ENCODE measurements at regions not wholly inside any gene's neighbourhood (a gene's known extent, or its start where the extent isn't known, plus 50 kb on each side); places are given as distances from the start of the nearest gene placed in this dataset.
"Not testable (repeated sequence)": the region's sequence is repeated elsewhere in the genome, so short reads cannot be mapped to it uniquely, and the experiment has no call there.

DNA sequence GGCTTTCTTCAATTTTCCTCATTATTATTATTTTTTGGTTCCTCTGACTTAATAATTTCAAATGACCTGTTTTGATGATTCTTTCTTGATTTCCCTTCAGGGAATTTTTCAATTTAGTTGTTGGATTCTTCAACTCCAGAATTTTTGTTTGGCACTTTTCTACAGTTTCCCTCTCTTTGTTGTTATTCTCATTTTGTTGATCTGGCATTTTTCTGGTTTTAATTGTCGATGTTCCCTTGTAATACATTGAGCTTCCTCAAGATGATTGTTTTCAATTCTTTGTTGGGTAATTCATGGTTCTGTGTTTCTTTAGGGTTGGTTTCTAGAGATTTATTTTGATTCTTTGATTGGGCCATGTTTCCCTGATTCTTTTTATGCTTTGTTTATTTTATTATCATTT, 67.8 kb upstream of the DNAJC1 start:
- DNase-seq, result no peak

DNA sequence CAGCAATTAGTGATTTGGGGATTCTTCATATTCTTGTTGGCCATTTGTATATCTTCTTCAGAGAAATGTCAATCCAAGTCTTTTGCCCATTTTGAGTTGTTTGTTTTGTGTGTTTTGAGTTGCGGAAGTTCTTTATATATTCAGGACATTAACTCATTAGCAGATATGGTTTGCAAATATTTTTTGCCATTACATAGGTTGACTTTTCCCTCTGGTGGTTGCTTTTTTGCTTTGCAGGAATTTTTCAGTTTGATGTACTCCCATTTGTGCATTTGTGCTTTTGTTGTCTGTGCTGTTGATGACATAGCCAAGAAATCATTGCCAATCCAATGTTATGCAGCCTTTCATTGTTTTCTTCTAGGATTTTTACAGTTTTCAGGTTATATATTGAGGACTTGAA, 63.6 kb upstream of the DNAJC1 start:
- DNase-seq, result no peak

DNA sequence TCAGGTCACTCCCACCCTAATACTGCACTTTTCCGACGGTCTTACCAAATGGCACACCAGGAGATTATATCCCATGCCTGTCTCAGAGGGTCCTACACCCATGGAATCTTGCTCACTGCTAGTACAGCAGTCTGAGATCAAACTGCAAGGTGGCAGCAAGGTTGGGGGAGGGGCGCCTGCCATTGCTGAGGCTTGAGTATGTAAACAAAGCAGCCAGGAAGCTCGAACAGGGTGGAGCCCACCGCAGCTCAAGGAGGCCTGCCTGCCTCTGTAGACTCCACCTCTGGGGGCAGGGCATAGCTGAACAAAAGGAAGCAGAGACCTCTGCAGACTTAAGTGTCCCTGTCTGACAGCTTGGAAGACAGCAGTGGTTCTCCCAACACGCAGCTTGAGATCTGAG, 57.5 kb upstream of the DNAJC1 start:
- not testable (repeated sequence) for DNase-seq

DNA sequence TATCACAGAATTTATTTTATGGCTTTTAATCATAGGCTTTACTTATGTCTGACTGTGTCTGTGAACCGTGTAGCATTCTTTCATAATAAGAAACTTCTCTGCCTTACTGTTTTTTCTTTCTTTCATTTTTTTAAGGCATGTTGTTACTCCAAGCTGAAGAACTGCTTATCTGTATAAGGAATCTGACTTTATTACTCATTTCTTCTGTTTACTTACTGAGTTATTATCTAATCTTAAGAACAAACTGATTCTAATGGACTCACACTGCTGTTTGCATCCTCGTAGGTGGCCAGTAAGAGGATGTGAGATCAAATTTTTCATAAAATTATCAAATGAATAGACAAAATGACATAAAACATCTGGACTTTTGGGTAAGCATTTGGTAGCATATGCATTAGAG, 54.7 kb upstream of the DNAJC1 start:
- no peak for DNase-seq

DNA sequence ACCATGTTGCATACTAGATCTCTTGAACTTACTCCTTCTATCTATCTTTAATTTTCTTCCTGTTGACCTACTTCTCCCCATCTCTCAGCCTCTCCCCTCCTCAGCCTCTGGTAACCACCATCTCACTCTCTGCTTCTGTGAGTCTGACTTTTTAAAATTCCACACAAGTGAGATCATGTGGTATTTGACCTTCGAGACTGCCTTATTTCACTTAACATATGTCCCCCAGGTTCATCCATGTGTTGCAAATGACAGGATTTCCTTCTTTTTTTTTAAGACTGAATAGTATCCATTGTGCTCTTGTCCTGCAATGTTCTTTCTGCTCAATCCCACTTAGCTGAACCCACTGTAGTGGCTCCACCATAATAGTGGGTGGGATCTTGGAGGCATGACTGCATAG, 51.4 kb upstream of the DNAJC1 start:
- no peak for DNase-seq
